ENCODE measurements at regions not wholly inside any gene's neighbourhood (a gene's known extent, or its start where the extent isn't known, plus 50 kb on each side); places are given as distances from the start of the nearest gene placed in this dataset.

DNA sequence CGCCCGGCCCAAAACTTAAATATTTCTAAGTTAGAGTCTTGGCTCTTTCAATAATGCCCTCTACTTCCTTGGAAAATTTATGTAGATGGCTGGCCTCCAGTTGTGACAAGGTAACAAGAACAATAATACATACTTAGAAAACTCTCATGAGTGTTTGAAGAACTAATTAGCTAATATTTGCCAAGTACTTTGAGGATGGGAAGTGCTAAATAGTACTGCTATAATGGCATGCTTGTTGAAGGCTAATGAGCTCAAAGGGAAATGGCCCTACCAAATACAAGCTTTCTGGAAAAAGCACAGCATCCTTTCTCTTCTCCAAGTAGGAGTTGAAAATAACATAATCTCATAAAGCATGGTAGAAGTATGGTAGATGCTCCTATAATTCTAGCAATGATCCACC lies 1022.2 kb upstream of the PIK3C3 start:
- no peaks in the 10 kb centered on the region for H3K36me3 ChIP-seq
- TF ChIP-seq EZH2phosphoT487 (IDR thresholded peaks at IDR 0.05) (no peak), EZH2 (IDR thresholded peaks at IDR 0.05) (no peak)
- TF ChIP-seq, protein P1, sequence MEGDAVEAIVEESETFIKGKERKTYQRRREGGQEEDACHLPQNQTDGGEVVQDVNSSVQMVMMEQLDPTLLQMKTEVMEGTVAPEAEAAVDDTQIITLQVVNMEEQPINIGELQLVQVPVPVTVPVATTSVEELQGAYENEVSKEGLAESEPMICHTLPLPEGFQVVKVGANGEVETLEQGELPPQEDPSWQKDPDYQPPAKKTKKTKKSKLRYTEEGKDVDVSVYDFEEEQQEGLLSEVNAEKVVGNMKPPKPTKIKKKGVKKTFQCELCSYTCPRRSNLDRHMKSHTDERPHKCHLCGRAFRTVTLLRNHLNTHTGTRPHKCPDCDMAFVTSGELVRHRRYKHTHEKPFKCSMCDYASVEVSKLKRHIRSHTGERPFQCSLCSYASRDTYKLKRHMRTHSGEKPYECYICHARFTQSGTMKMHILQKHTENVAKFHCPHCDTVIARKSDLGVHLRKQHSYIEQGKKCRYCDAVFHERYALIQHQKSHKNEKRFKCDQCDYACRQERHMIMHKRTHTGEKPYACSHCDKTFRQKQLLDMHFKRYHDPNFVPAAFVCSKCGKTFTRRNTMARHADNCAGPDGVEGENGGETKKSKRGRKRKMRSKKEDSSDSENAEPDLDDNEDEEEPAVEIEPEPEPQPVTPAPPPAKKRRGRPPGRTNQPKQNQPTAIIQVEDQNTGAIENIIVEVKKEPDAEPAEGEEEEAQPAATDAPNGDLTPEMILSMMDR (IDR thresholded peaks at IDR 0.05): no peak
- H3K4me3 ChIP-seq: no peak overlapping the region
- H3K4me3 Mint-ChIP-seq: no peak overlapping the region
- H3K4me2 ChIP-seq: no peak overlapping the region
- no peaks in the 10 kb centered on the region for H4K20me1 ChIP-seq (ENCODE audit: low read depth)
- H3K4me1 ChIP-seq: no peaks in the 10 kb centered on the region
- H3K9me3 Mint-ChIP-seq: peaks cover 2% of the 10 kb centered on the region
- DNase-seq (ENCODE audit: low spot score): no peak
- no peak overlapping the region for H3K27ac ChIP-seq
- H3K4me1 Mint-ChIP-seq: no peaks in the 10 kb centered on the region
- no peaks in the 10 kb centered on the region for H3K9me3 ChIP-seq (ENCODE audit: low read depth)
- H3K27me3 ChIP-seq: no peaks in the 10 kb centered on the region
- H3K79me2 ChIP-seq (ENCODE audit: low read depth): no peaks in the 10 kb centered on the region
- no peaks in the 10 kb centered on the region for H3F3A ChIP-seq (ENCODE audit: low read depth)
- no peaks in the 10 kb centered on the region for H3K27me3 Mint-ChIP-seq (ENCODE audit: insufficient read depth, low read depth)
- no peak overlapping the region for H3K9ac ChIP-seq
- no peaks in the 10 kb centered on the region for H3K36me3 Mint-ChIP-seq
- no peak overlapping the region for H2AFZ ChIP-seq (replicated peaks)
- no peak overlapping the region for H3K27ac Mint-ChIP-seq

DNA sequence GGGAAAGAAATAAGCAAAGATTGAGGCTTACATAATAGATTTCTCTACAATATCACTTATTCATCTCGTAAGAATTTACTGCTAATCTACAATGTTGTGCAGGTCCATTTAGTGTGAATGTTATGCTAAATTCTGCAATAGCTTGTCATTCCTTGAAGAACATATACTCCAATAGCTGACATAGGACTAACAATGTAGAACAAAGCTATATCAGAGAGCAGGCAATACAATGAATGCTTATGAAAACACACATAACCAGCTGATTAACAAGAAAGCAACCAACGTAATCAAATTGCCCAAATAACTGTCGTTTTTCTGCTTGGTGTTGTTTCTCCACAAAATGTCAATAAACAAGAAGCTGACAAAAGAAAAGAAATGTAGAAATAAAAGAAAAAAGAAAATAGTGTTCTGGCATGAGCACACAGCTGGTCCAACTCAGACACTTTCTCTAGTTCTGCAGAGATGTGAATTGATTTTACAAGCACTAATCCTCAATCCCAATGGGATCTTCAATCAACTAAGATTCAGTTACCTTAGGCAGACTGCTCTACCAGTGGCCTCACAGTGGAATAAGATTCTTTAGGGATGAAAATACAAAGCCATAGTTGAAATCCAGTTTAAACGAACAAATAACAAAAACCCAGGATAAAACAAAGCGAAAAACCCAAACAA lies 1024.7 kb upstream of the PIK3C3 start:
- Mint-ChIP-seq H3K27ac (no peak overlapping the region), H3K9me3 (peaks cover 2% of the 10 kb centered on the region), H3K4me1 (peaks cover 4% of the 10 kb centered on the region), H3K4me3 (no peak overlapping the region), H3K36me3 (no peaks in the 10 kb centered on the region), H3K27me3 (ENCODE audit: insufficient read depth, low read depth) (no peaks in the 10 kb centered on the region)
- no peaks in the 10 kb centered on the region for H3K27me3 ChIP-seq
- TF ChIP-seq EZH2phosphoT487 (IDR thresholded peaks at IDR 0.05) (no peak), EZH2 (IDR thresholded peaks at IDR 0.05) (no peak)
- TF ChIP-seq, protein P1 (IDR thresholded peaks at IDR 0.05): no peak
- no peaks in the 10 kb centered on the region for H3K79me2 ChIP-seq (ENCODE audit: low read depth)
- H3K9ac ChIP-seq: no peak overlapping the region
- H4K20me1 ChIP-seq (ENCODE audit: low read depth): no peaks in the 10 kb centered on the region
- DNase-seq (ENCODE audit: low spot score): no peak
- H3K4me3 ChIP-seq: no peak overlapping the region
- no peak overlapping the region for H3K27ac ChIP-seq
- no peaks in the 10 kb centered on the region for H3K4me1 ChIP-seq
- H3K9me3 ChIP-seq (ENCODE audit: low read depth): no peaks in the 10 kb centered on the region
- H3K36me3 ChIP-seq: no peaks in the 10 kb centered on the region
- H3F3A ChIP-seq (ENCODE audit: low read depth): no peaks in the 10 kb centered on the region
- H3K4me2 ChIP-seq: no peak overlapping the region
- H2AFZ ChIP-seq (replicated peaks): no peak overlapping the region

DNA sequence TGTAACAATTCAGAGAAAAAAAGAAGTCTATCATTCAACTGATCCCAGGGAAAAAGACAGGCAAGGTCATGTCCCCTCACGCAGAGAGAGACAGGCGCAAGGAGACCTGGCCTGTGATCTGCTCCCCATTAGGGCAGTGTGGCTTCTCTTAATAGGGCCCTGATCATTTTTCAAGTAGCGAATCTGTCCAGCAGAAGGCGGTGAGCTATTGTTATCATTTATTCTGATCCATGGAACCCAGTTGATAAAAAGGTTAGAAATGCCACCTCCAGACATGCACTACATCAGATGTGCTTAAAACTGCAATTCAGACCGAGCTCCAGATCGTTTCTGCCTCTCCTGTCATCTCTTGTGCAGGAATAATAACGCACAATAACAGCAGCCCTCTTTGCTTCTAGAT lies 1025.6 kb upstream of the PIK3C3 start:
- no peak for DNase-seq (ENCODE audit: low spot score)
- peaks cover 7% of the 10 kb centered on the region for H3K4me1 Mint-ChIP-seq
- Histone ChIP-seq H3K9ac (no peak overlapping the region), H2AFZ (replicated peaks) (no peak overlapping the region), H4K20me1 (ENCODE audit: low read depth) (no peaks in the 10 kb centered on the region), H3K4me1 (peaks cover 4% of the 10 kb centered on the region), H3K4me2 (no peak overlapping the region), H3K27me3 (no peaks in the 10 kb centered on the region), H3K36me3 (no peaks in the 10 kb centered on the region), H3K9me3 (ENCODE audit: low read depth) (no peaks in the 10 kb centered on the region), H3F3A (ENCODE audit: low read depth) (no peaks in the 10 kb centered on the region), H3K4me3 (no peak overlapping the region), H3K79me2 (ENCODE audit: low read depth) (no peaks in the 10 kb centered on the region), H3K27ac (no peak overlapping the region)
- peaks cover 2% of the 10 kb centered on the region for H3K9me3 Mint-ChIP-seq
- no peak overlapping the region for H3K4me3 Mint-ChIP-seq
- TF ChIP-seq EZH2 (IDR thresholded peaks at IDR 0.05): no peak
- TF ChIP-seq EZH2phosphoT487 (IDR thresholded peaks at IDR 0.05): no peak
- TF ChIP-seq, protein P1 (IDR thresholded peaks at IDR 0.05): no peak
- no peaks in the 10 kb centered on the region for H3K27me3 Mint-ChIP-seq (ENCODE audit: insufficient read depth, low read depth)
- no peaks in the 10 kb centered on the region for H3K36me3 Mint-ChIP-seq
- no peak overlapping the region for H3K27ac Mint-ChIP-seq
